B cell (primary cell): ENCODE measurements at regions not wholly inside any gene's neighbourhood (a gene's known extent, or its start where the extent isn't known, plus 50 kb on each side); places are given as distances from the start of the nearest gene placed in this dataset.

Experiments used
- ATAC-seq: fragments of 200-7000 bp; cut with Tn5 transposase; one replicate; pipeline ENCODE4 v1.10.0; 2021; ENCODE audit warnings: low read depth, mild to moderate bottlenecking, moderate number of reproducible peaks, moderate library complexity
- CTCF ChIA-PET: fragments of 350-600 bp; sonication (Branson Sonifier 250); formaldehyde crosslinking; loops from one replicate; lab custom pipeline; 2021; ENCODE audit warnings: antibody characterized with exemption, inconsistent platforms; lab: Charles Lee
- POLR2A ChIA-PET: fragments of 350-600 bp; sonication (Branson Sonifier 250); formaldehyde crosslinking; loops from one replicate; lab custom pipeline; 2021; ENCODE audit warnings: antibody characterized with exemption; lab: Charles Lee
- DNase-seq: peaks from one replicate; pipeline ENCODE4 v3.0.0; 2013
- H2AFZ ChIP-seq: 2 replicates; pipeline ENCODE4 v1.6.1; 2012; ENCODE audit warnings: mild to moderate bottlenecking, low read depth, low read length; ENCODE audit not compliant: insufficient read depth, poor library complexity, severe bottlenecking
- H3K27ac ChIP-seq, 2 donors: 1 replicate in 1 of 2; 2 replicates in 1 of 2; pipeline ENCODE4 v1.5.1; 2012 to 2013; ENCODE audit warnings: low read length in 2 of 2, mild to moderate bottlenecking in 2 of 2, moderate library complexity in 1 of 2
- H3K27me3 ChIP-seq, 4 experiments: fragments of 200-600 bp in 1 of 4; sonication (generic) in 1 of 4; replicated peaks in 1 of 4; 1 replicate in 2 of 4; 2 replicates in 2 of 4; pipeline versions ENCODE4 v1.6.1 to v1.7.0; 2013 to 2016; ENCODE audit warnings: low read length in 3 of 4, mild to moderate bottlenecking in 2 of 4, mixed read lengths in 1 of 4, moderate library complexity in 1 of 4; ENCODE audit not compliant: insufficient read depth in 4 of 4, control insufficient read depth in 3 of 4; ENCODE audit errors: control extremely low read depth in 1 of 4
- H3K36me3 ChIP-seq, 2 experiments: replicated peaks in 1 of 2; 1 replicate in 1 of 2; 2 replicates in 1 of 2; pipeline versions ENCODE4 v1.6.1 to v1.7.1; 2013; ENCODE audit warnings: low read length in 1 of 2; ENCODE audit not compliant: insufficient read depth in 2 of 2, control insufficient read depth in 1 of 2; ENCODE audit errors: control extremely low read depth in 1 of 2, extremely low read depth in 1 of 2
- H3K4me1 ChIP-seq, 2 donors: fragments of 200-600 bp in 1 of 2; sonication (generic) in 1 of 2; 1 replicate in 1 of 2; 2 replicates in 1 of 2; pipeline versions ENCODE4 v1.5.1 to v1.6.1; 2013 to 2017; ENCODE audit warnings: low read length in 2 of 2; ENCODE audit not compliant: control insufficient read depth in 2 of 2, insufficient read depth in 2 of 2
- H3K4me2 ChIP-seq: replicated peaks from 2 replicates; pipeline ENCODE3; 2012; ENCODE audit warnings: mild to moderate bottlenecking, low read depth, low read length; ENCODE audit not compliant: poor library complexity, severe bottlenecking
- H3K4me3 ChIP-seq, 5 experiments: fragments of 200-600 bp in 1 of 5; sonication (generic) in 1 of 5; 1 replicate in 3 of 5; 2 replicates in 2 of 5; pipeline versions ENCODE4 v1.5.1 to v1.7.0; 2011 to 2016; ENCODE audit warnings: low read length in 4 of 5, mild to moderate bottlenecking in 4 of 5, low read depth in 2 of 5, control low read depth in 1 of 5, moderate library complexity in 1 of 5; ENCODE audit not compliant: insufficient read depth in 1 of 5; ENCODE audit errors: control extremely low read depth in 1 of 5, extremely low read depth in 1 of 5
- H3K79me2 ChIP-seq: fragments of 200-600 bp; sonication (generic); one replicate; pipeline ENCODE4 v1.6.0; 2016; ENCODE audit warnings: low read length; ENCODE audit not compliant: control insufficient read depth, insufficient read depth
- H3K9ac ChIP-seq: fragments of 200-600 bp; sonication (generic); 2 replicates; pipeline ENCODE4 v1.6.1; 2017; ENCODE audit warnings: mild to moderate bottlenecking, low read length, moderate library complexity
- H3K9me3 ChIP-seq, 3 donors: one replicate each; pipeline versions ENCODE4 v1.6.1 to v1.7.1; 2013; ENCODE audit warnings: low read length in 2 of 3; ENCODE audit not compliant: control insufficient read depth in 2 of 3, insufficient read depth in 1 of 3; ENCODE audit errors: control extremely low read depth in 1 of 3
- H4K20me1 ChIP-seq: 2 replicates; pipeline ENCODE4 v1.6.0; 2012; ENCODE audit warnings: mild to moderate bottlenecking, low read length; ENCODE audit not compliant: insufficient read depth, control insufficient read depth, poor library complexity, severe bottlenecking
- H3K27ac Mint-ChIP-seq: one replicate; pipeline ENCODE4 v1.8.0; 2021; ENCODE audit warnings: mixed read lengths
- H3K27me3 Mint-ChIP-seq: one replicate; pipeline ENCODE4 v1.8.0; 2021; ENCODE audit warnings: mixed read lengths
- H3K4me1 Mint-ChIP-seq: one replicate; pipeline ENCODE4 v1.8.0; 2021; ENCODE audit warnings: mixed read lengths
- H3K4me3 Mint-ChIP-seq: one replicate; pipeline ENCODE4 v1.8.0; 2021; ENCODE audit warnings: mixed read lengths
- H3K9me3 Mint-ChIP-seq: one replicate; pipeline ENCODE4 v1.8.0; 2022; ENCODE audit warnings: mixed read lengths; ENCODE audit not compliant: insufficient read depth
- CTCF ChIP-seq: fragments of 200-600 bp; IDR thresholded peaks from one replicate; pipeline ENCODE4 v1.8.0; 2022; ENCODE audit warnings: antibody characterized with exemption, mild to moderate bottlenecking
- EZH2 ChIP-seq: IDR thresholded peaks from 2 replicates; pipeline ENCODE4 v1.6.1; 2012; ENCODE audit warnings: borderline replicate concordance, low read depth, mild to moderate bottlenecking, moderate library complexity, low read length; ENCODE audit not compliant: insufficient read depth, poor library complexity, severe bottlenecking
- WGBS: methylation state at CpG from one replicate; pipeline ENCODE4 v1.1.5; 2013; ENCODE audit warnings: missing lambda C conversion rate; ENCODE audit not compliant: insufficient coverage; 5-methylcytosine and 5-hydroxymethylcytosine counted together
- intact Hi-C: fragments of 100-400 bp; cut with micrococcal nuclease; formaldehyde crosslinking; loops from one replicate; pipeline ENCODE4 v1.10.0; 2022

GRCh38 chr10:123608047-123608446 is 58.1 kb upstream of the GPR26 start:
- 83% methylated on average over 1 of the region's 3 CpGs for WGBS
- no peaks in the 10 kb centered on the region for H4K20me1 ChIP-seq

GRCh38 chr10:123611243-123611642 is 54.9 kb upstream of the GPR26 start:
- H3K27ac Mint-ChIP-seq, result no peak overlapping the region
- no peak overlapping the region for H3K27ac ChIP-seq
- H3K9ac ChIP-seq, result no peak overlapping the region
- intact Hi-C loops, result no loop called here
- ChIA-PET CTCF (no interaction called here), POLR2A (no interaction called here)
- ATAC-seq, result no peak
- H2AFZ ChIP-seq, result no peak overlapping the region
- H3K36me3 ChIP-seq, result no peaks in the 10 kb centered on the region
- peaks cover 34% of the 10 kb centered on the region for H3K27me3 Mint-ChIP-seq
- H3K4me1 Mint-ChIP-seq, result no peaks in the 10 kb centered on the region
- H3K27me3 ChIP-seq, result no peaks in the 10 kb centered on the region
- no peak overlapping the region for H3K4me3 ChIP-seq
- peaks cover 2% of the 10 kb centered on the region for H3K9me3 Mint-ChIP-seq
- H3K9me3 ChIP-seq, result peaks cover 0 to 11% (median 0%) of the 10 kb centered on the region in 3 donors
- no peaks in the 10 kb centered on the region for H3K4me1 ChIP-seq
- WGBS, result 80% methylated on average over 1 of the region's 3 CpGs
- DNase-seq, result no peak
- no peak overlapping the region for H3K4me3 Mint-ChIP-seq
- H3K79me2 ChIP-seq, result no peaks in the 10 kb centered on the region
- TF ChIP-seq EZH2, result no peak
- TF ChIP-seq CTCF, result no peak
- no peak overlapping the region for H3K4me2 ChIP-seq
- no peaks in the 10 kb centered on the region for H4K20me1 ChIP-seq

More at GRCh38 chr10:123608047-123608446, 58.1 kb upstream of the GPR26 start:
- H3K9me3 Mint-ChIP-seq, result peaks cover 2% of the 10 kb centered on the region
- Histone ChIP-seq H3K36me3 (no peaks in the 10 kb centered on the region), H3K9me3 (peaks cover 0 to 5% (median 0%) of the 10 kb centered on the region in 3 donors), H2AFZ (no peak overlapping the region), H3K4me3 (no peak overlapping the region), H3K27me3 (peaks cover 0 to 9% (median 6%) of the 10 kb centered on the region in 4 experiments), H3K4me2 (no peak overlapping the region), H3K79me2 (no peaks in the 10 kb centered on the region), H3K4me1 (no peaks in the 10 kb centered on the region), H3K27ac (no peak overlapping the region), H3K9ac (no peak overlapping the region)
- H3K27me3 Mint-ChIP-seq, result peaks cover 36% of the 10 kb centered on the region
- ChIA-PET CTCF (no interaction called here), POLR2A (no interaction called here)
- TF ChIP-seq CTCF, result no peak
- TF ChIP-seq EZH2, result no peak
- no peak overlapping the region for H3K27ac Mint-ChIP-seq
- H3K4me1 Mint-ChIP-seq, result no peaks in the 10 kb centered on the region
- intact Hi-C loops, result no loop called here
- ATAC-seq (no peak), DNase-seq (no peak)
- no peak overlapping the region for H3K4me3 Mint-ChIP-seq
